NCI-H1694 treated with DMSO at 0.1 percent for 48 hours (cell line): ENCODE measurements at regions not wholly inside any gene's neighbourhood (a gene's known extent, or its start where the extent isn't known, plus 50 kb on each side); places are given as distances from the start of the nearest gene placed in this dataset.

Source experiments
- DNase-seq: peaks from one replicate; lab custom pipeline; 2025; lab: John Stamatoyannopoulos, UW

DNA sequence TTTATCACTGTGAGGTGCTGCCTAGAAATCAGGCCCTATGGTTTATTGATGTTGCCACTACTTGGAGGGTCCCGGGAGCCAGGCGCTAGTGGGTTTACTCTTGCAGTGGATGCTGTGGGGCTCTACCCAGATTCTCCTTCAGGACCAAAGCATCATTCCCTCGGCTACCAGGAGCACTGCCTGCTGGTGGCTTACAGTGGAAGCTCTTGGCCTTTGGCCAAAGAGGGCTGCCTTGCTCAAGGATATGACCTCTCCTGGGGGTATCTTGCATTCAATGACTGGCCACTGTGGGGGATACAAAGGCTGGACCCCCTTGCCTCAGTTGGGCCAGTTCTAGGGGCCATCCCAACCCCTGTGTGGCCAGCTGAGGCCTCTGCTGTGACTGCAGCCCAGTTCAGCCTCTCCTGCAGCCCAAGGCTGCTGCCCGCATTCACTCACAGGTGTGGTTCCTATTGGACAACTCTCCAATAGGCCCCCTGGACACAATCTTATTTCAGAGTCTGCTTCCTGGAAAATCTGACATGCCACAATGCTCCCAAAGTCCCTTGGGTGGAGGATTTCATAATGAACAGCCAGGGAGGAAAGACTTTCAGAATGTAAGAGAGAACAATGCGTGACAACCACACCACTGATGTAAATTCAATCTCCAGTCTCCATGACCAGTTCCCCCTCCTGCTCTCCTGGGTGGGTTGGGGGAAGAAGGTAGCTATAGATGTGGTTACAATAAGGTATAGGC lies 196.3 kb downstream of the SNX10 start:
- no peak for DNase-seq

- no peak for DNase-seq
Observed at GRCh38 chr7:26489391-26489790, 197.7 kb downstream of the SNX10 start.

DNA sequence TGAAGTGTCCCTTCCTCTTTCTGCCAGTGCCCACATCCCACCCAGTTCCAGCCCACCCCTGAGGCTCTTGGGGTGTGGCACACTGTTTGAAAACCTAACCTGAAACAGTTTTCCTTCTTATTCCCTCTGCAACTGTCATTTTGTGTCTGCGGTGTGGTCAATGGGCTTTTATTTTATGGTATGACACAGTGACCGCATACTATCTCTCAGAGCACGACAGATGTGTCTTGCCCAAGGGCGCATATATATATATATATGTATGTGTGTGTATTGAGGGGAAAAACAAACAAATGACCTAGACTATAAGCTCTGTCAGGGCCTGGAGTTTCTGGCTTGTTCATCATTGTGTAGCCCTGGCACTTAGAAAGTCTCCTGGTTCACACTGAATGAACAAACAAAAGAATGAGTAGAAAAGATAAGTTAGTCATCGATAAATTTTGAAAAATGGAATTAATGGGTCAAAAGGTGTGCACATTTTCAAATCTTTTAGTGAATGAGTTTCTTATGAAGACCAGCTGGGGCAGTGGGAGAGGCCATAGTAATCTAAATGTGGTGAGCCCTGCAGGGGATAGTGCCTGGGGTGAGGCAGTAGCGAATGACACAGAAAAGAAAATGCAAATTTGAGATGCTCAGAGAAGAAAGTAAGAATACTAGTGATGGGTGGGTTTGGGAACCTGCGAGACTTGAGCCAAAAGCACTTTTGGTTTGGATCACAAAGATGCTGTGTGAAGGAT lies 198.4 kb downstream of the SNX10 start:
- DNase-seq, result no peak

DNA sequence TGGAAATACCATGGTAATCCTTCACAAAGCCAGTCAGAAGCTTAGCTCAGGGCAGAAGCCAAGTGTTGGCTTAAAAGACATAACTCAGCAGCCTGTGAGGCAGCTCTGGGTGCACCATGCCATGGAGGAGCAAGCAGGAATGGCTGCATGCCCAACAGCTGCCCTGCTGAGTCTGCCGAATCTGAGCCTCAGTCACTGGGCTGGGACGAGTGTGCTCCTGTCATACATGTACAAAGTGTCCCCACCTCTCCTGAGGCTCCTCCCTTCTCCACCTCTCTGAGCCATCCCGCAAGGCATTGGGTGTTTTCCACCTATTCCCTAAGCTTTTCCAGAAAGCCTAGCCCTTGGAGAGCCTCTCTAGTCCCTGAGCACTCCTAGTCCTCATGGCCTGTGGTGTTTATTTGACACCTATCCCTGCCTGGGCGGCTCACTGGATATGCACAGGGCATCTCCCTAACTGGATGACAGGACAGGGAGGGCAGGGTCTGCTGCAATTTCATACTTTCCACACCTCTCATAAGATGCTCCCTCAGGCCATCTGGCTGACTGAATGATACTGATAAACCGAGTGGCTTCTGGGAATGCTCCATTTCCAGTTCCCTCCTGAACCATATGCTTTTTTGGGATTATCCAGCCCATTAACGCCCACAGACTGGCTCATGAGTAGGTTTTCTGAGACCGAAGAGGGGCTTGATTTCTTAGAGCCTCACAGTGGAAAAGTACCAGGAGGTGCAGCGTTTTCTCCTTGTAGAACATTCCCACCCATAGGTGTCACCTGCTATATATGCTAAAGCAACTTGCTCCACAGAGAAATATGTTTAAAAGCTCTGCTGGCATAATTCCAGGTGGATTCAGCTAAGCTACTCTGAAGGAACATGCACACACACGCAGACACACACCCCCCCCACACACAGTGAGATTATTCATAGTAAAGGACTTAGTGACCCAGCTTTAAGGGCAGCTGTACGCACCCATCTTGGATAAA lies 199.3 kb downstream of the SNX10 start:
- peak; percentile 91 for DNase-seq

- DNase-seq, result peak; percentile 93
Observed at GRCh38 chr7:26492816-26493215, 201.2 kb downstream of the SNX10 start.

GRCh38 chr7:26493737-26494428 lies 202.2 kb downstream of the SNX10 start:
- no peak for DNase-seq

GRCh38 chr7:26495569-26495968 lies 203.9 kb downstream of the SNX10 start:
- DNase-seq, result no peak

DNA sequence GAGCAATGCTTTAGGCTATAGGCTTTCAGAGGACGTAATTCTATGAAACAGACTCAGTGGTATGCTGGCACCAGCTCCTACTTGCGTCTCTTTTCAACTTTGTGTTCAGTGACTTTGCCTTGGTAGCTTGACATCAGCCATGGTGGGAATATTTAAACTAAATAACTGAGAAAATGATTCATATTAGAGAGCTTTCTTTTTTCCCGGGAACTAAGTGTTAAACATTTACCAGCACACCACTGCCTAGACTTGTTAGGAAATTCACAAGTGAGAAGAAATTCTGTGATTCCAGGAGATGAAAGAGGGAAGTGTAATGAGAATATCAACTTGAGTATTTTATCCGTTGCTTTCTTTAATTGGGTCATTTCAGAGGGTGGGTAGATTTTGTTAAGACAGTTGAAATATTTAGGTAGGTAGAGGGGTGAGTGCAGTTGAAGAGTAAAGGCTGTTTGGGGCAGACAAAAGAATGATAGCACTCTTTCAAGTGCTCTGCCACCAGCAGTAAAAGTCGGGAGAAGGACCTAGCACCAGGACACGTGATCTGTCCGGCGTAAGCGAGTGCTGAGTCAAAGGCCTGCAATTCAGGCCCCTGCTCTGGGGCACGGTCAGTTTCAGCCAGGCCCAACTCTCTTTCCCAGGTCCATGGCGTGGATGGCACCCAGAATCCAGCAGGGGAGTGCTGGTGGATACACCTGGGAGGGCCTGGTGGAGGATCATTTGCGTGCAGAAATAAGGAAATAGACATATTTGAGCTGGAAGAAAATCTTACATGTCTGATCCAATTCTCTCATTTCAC lies 206.3 kb downstream of the SNX10 start:
- DNase-seq, result no peak

DNA sequence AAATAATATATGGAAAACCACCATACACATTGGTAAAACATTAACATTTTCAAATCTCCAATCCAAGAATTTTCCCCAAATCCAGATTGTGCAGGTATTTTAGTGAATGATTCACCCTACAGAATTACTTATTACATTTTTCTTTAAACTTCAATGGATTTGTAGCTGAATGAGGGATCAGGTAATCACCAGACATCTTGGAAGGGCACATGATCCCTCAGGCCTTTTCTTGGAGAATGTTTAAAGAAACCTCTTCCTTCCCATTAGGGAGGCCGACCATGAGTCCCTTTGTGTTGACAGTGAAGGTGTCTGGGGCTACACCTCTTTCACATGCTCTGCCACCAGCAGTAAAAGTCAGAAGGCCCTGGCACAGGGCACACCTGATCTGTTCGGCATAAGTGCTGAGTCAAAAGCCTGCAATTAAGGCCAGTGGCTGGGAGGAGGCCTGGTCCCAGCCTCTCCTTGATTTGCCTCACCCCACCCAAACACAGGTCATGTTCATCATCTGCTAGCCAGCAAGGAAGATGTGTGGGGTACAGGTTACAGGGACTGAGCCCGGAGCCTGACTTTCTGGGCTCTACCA lies 207.7 kb downstream of the SNX10 start:
- no peak for DNase-seq

- DNase-seq, result peak; percentile 33
Observed at GRCh38 chr7:26500749-26501352, 209.2 kb downstream of the SNX10 start.

- no peak for DNase-seq
Observed at GRCh38 chr7:26504411-26505120, 212.9 kb downstream of the SNX10 start.

DNA sequence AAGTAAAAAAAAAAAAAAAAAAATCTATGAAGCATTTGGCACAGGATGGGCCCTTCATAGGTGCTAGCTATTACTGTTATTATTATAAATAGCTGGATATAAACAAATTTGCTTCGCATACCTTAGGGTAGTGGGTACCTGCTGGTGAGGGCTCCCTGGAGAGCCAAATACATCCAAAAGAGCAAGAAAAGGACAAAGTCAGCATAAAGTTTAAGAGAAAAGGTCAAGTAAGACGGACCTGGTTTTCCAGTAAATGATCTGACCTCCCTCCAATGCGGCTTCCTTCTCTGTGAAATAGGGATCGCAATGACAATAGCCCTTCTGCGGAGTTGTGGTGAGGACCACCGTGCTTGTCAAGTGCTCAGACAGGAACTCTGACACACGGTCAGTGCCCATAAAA lies 214.5 kb downstream of the SNX10 start:
- DNase-seq, result no peak

- no peak for DNase-seq
Observed at GRCh38 chr7:26507108-26507987, 215.7 kb downstream of the SNX10 start.

GRCh38 chr7:26508481-26508880 lies 216.8 kb downstream of the SNX10 start:
- no peak for DNase-seq

- no peak for DNase-seq
Observed at GRCh38 chr7:26508917-26509316, 217.3 kb downstream of the SNX10 start.

GRCh38 chr7:26510231-26510957 lies 218.7 kb downstream of the SNX10 start:
- DNase-seq, result no peak

DNA sequence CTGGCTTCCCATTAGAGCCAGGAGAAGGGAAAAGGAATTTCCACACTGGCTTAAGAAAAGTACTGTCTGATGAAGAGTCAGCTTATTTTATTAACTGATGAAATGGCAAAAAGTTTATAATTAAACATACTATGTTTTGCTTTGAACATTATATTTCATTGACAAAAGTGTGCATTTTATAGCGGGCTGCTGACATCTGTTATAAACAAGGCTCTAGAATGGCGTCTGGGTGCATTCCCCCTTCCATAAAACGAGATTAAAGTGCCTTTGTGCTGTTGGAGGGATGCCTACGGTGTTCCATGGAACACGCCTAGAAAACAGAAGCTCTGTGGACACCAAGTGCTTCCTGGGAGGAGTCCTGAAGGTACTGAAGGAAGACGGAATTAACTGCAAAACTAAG lies 220.2 kb downstream of the SNX10 start:
- no peak for DNase-seq

DNA sequence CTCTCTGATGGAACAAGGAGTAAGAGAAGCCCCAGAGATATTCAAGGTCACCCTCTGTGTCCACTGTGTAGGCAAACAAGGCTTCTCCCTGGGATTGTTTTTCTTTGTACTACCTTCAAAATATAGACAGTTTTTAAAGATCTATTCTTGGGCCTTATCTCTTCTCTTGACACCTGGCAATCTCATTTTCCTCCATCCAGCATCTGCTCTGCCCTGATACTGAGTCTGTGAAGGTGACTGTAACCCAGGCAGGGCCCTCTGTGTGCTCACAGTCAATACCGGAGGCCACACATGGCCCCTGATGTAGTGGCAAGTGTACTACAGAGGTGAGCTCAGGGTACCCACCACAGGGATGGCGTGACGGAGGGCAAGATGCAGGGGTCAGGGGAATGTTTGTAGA lies 221.1 kb downstream of the SNX10 start:
- DNase-seq, result no peak
